CD4-positive, CD25-positive, alpha-beta regulatory T cell (primary cell): ENCODE measurements at regions not wholly inside any gene's neighbourhood (a gene's known extent, or its start where the extent isn't known, plus 50 kb on each side); places are given as distances from the start of the nearest gene placed in this dataset.

ENCODE experiments used
- ATAC-seq, 2 donors: fragments of 150-1000 bp; cut with Tn5 transposase; one replicate each; pipeline ENCODE4 v1.10.0; 2021; ENCODE audit warnings: low read depth in 2 of 2, moderate number of reproducible peaks in 2 of 2, moderate library complexity in 1 of 2
- DNase-seq, 3 donors: peaks; one replicate each; pipeline versions ENCODE4 v3.0.0 to v3.0.0-alpha.2; 2012 to 2022; ENCODE audit warnings: mixed read lengths in 1 of 3
- H3K27ac ChIP-seq: one replicate; pipeline ENCODE4 v1.7.0; 2013; ENCODE audit warnings: mild to moderate bottlenecking, low read length; ENCODE audit not compliant: insufficient read depth, poor library complexity, severe bottlenecking
- H3K27me3 ChIP-seq: one replicate; pipeline ENCODE4 v1.7.0; 2013; ENCODE audit warnings: low read length; ENCODE audit not compliant: control insufficient read depth, insufficient read depth
- H3K36me3 ChIP-seq: one replicate; pipeline ENCODE4 v1.7.0; 2013; ENCODE audit warnings: mild to moderate bottlenecking, low read length, moderate library complexity; ENCODE audit not compliant: control insufficient read depth, insufficient read depth
- H3K4me1 ChIP-seq: 2 replicates; pipeline ENCODE4 v1.7.0; 2013; ENCODE audit warnings: mild to moderate bottlenecking, low read length; ENCODE audit not compliant: insufficient read depth, control insufficient read depth, poor library complexity, severe bottlenecking
- H3K4me3 ChIP-seq: one replicate; pipeline ENCODE4 v1.7.0; 2013; ENCODE audit warnings: low read depth, mild to moderate bottlenecking, low read length, moderate library complexity
- H3K9me3 ChIP-seq, 2 experiments: 1 replicate in 1 of 2; 2 replicates in 1 of 2; pipeline ENCODE4 v1.7.0; 2013; ENCODE audit warnings: low read length in 2 of 2, mild to moderate bottlenecking in 1 of 2, moderate library complexity in 1 of 2; ENCODE audit not compliant: control insufficient read depth in 2 of 2
- H3K27ac Mint-ChIP-seq, 3 donors: one replicate each; pipeline ENCODE4 v1.8.0; 2020 to 2022; ENCODE audit warnings: mild to moderate bottlenecking in 3 of 3, mixed read lengths in 3 of 3, moderate library complexity in 2 of 3
- H3K27me3 Mint-ChIP-seq: one replicate; pipeline ENCODE4 v1.8.0; 2022; ENCODE audit warnings: mild to moderate bottlenecking, mixed read lengths
- H3K36me3 Mint-ChIP-seq: one replicate; pipeline ENCODE4 v1.8.0; 2020; ENCODE audit warnings: mixed read lengths
- H3K4me1 Mint-ChIP-seq, 4 donors: one replicate each; pipeline ENCODE4 v1.8.0; 2020 to 2022; ENCODE audit warnings: mixed read lengths in 4 of 4, mild to moderate bottlenecking in 1 of 4
- H3K4me3 Mint-ChIP-seq, 4 donors: one replicate each; pipeline ENCODE4 v1.8.0; 2020 to 2022; ENCODE audit warnings: mild to moderate bottlenecking in 4 of 4, mixed read lengths in 4 of 4, moderate library complexity in 3 of 4
- H3K9me3 Mint-ChIP-seq, 7 donors: one replicate each; pipeline ENCODE4 v1.8.0; 2020 to 2022; ENCODE audit warnings: mixed read lengths in 7 of 7, mild to moderate bottlenecking in 3 of 7, moderate library complexity in 2 of 7

DNA sequence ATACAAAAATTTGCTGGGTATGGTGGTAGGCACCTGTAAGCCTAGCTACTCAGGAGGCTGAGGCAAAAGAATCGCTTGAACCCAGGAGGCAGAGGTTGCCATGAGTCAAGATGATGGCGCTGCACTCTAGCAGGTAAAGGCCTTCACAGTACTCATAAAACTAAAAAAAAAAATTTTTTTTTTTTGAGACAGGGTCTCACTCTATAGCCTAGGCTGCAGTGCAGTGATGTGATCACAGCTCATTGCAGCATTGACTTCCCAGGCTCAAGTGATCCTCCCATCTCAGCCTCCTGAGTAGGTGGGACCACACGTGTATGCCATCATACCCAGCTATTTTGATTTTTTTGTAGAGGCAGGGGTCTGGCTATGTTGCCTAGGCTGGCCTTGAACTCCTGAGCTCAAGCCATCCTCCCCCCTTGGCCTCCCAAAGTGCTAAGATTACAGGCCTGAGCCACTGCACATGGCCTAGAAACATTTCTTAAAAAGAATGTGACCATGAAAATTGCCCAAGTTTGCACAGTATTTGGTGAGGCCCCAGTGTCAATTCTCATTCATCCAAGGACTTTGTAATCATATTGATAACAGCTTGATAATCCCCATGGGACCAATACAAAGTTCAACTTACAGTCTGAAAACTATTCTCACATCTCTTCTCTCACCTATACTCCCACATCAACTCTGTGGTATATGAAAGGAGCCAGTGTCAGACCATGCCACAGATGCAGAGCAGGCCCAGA is 64.2 kb upstream of the MYCN start:
- Histone ChIP-seq H3K27ac (no peak overlapping the region), H3K9me3 (no peaks in the 10 kb centered on the region), H3K4me3 (no peak overlapping the region), H3K27me3 (no peaks in the 10 kb centered on the region), H3K36me3 (no peaks in the 10 kb centered on the region), H3K4me1 (no peaks in the 10 kb centered on the region)
- no peak for DNase-seq
- H3K4me1 Mint-ChIP-seq: no peaks in the 10 kb centered on the region
- no peak for ATAC-seq
- peaks cover 5% of the 10 kb centered on the region for H3K27me3 Mint-ChIP-seq
- no peak overlapping the region for H3K4me3 Mint-ChIP-seq
- no peak overlapping the region for H3K27ac Mint-ChIP-seq
- peaks cover 0 to 10% (median 5%) of the 10 kb centered on the region in 7 donors for H3K9me3 Mint-ChIP-seq
- H3K36me3 Mint-ChIP-seq: no peaks in the 10 kb centered on the region

GRCh38 chr2:15880226-15881119 is 59.9 kb upstream of the MYCN start:
- DNase-seq (no peak), ATAC-seq (no peak)
- Mint-ChIP-seq H3K4me3 (no peak overlapping the region), H3K27ac (no peak overlapping the region), H3K27me3 (peaks cover 7% of the 10 kb centered on the region), H3K9me3 (peaks cover 0 to 7% (median 0%) of the 10 kb centered on the region in 7 donors), H3K36me3 (no peaks in the 10 kb centered on the region), H3K4me1 (no peaks in the 10 kb centered on the region)
- H3K4me1 ChIP-seq: no peaks in the 10 kb centered on the region
- no peaks in the 10 kb centered on the region for H3K9me3 ChIP-seq
- H3K36me3 ChIP-seq: no peaks in the 10 kb centered on the region
- H3K27ac ChIP-seq: no peak overlapping the region
- H3K4me3 ChIP-seq: no peak overlapping the region
- no peaks in the 10 kb centered on the region for H3K27me3 ChIP-seq

DNA sequence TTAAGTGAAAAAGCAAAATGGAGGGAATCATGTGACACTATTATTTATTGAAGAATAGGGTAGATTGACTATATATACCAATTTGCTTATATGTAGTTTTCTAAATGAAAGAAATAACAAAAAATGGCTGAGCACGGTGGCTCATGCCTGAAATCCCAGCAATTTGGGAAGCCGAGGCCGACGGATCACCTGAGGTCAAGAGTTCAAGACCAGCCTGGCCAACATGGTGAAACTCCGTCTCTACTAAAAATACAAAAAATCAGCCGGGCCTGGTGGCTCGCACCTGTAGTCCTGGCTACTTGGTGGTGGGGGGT is 59.3 kb upstream of the MYCN start:
- DNase-seq (no peak), ATAC-seq (no peak)
- H3K36me3 ChIP-seq: no peaks in the 10 kb centered on the region
- Mint-ChIP-seq H3K4me1 (no peaks in the 10 kb centered on the region), H3K27me3 (peaks cover 7% of the 10 kb centered on the region), H3K27ac (no peak overlapping the region), H3K4me3 (no peak overlapping the region), H3K36me3 (no peaks in the 10 kb centered on the region), H3K9me3 (peaks cover 0 to 7% (median 0%) of the 10 kb centered on the region in 7 donors)
- no peaks in the 10 kb centered on the region for H3K27me3 ChIP-seq
- no peaks in the 10 kb centered on the region for H3K9me3 ChIP-seq
- no peak overlapping the region for H3K27ac ChIP-seq
- no peak overlapping the region for H3K4me3 ChIP-seq
- H3K4me1 ChIP-seq: no peaks in the 10 kb centered on the region

DNA sequence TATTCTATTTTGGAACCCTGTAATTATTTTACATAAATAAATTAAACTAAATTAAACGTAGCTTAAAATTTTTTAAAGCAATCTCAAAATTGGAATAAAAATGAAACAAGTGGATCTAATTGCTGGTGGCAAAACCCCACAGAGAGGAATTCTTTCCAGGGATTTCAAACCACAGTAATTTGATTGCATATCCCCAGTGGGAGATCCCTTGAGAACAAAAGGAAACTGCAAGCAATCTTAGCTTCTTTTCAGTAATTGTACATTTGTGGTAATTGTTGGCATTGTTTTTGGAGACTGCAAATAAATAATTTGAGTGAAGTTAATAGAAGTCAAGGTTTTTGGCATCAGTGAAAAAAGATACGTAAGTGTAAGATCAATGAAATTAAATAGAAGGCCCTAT is 58.7 kb upstream of the MYCN start:
- Histone ChIP-seq H3K9me3 (no peaks in the 10 kb centered on the region), H3K27ac (no peak overlapping the region), H3K4me1 (no peaks in the 10 kb centered on the region), H3K36me3 (no peaks in the 10 kb centered on the region), H3K27me3 (no peaks in the 10 kb centered on the region), H3K4me3 (no peak overlapping the region)
- Mint-ChIP-seq H3K27me3 (peaks cover 7% of the 10 kb centered on the region), H3K27ac (no peak overlapping the region), H3K36me3 (no peaks in the 10 kb centered on the region), H3K9me3 (peaks cover 0 to 4% (median 0%) of the 10 kb centered on the region in 7 donors), H3K4me1 (no peaks in the 10 kb centered on the region), H3K4me3 (no peak overlapping the region)
- ATAC-seq: no peak
- no peak for DNase-seq

- no peaks in the 10 kb centered on the region for H3K4me1 Mint-ChIP-seq
- Histone ChIP-seq H3K36me3 (no peaks in the 10 kb centered on the region), H3K9me3 (no peaks in the 10 kb centered on the region), H3K27me3 (no peaks in the 10 kb centered on the region), H3K4me1 (no peaks in the 10 kb centered on the region), H3K4me3 (no peak overlapping the region), H3K27ac (no peak overlapping the region)
- H3K27me3 Mint-ChIP-seq: peaks cover 7% of the 10 kb centered on the region
- ATAC-seq: no peak
- no peak overlapping the region for H3K27ac Mint-ChIP-seq
- no peak overlapping the region for H3K4me3 Mint-ChIP-seq
- peaks cover 0 to 2% (median 0%) of the 10 kb centered on the region in 7 donors for H3K9me3 Mint-ChIP-seq
- H3K36me3 Mint-ChIP-seq: no peaks in the 10 kb centered on the region
- DNase-seq: no peak
Observed at GRCh38 chr2:15882761-15883497, 57.4 kb upstream of the MYCN start.

- DNase-seq: no peak
- no peaks in the 10 kb centered on the region for H3K27me3 ChIP-seq
Observed at GRCh38 chr2:15883684-15884083, 56.7 kb upstream of the MYCN start.

GRCh38 chr2:15884790-15885189 is 55.6 kb upstream of the MYCN start:
- peak overlapping the region in 1 of 3 donors; percentile 78 for H3K27ac Mint-ChIP-seq
- H3K4me1 ChIP-seq: no peaks in the 10 kb centered on the region
- no peaks in the 10 kb centered on the region for H3K36me3 ChIP-seq
- peaks cover 7% of the 10 kb centered on the region for H3K27me3 Mint-ChIP-seq
- no peaks in the 10 kb centered on the region for H3K9me3 ChIP-seq
- DNase-seq (no peak), ATAC-seq (no peak)
- H3K4me3 Mint-ChIP-seq: no peak overlapping the region
- H3K4me1 Mint-ChIP-seq: no peaks in the 10 kb centered on the region
- H3K9me3 Mint-ChIP-seq: no peaks in the 10 kb centered on the region
- no peaks in the 10 kb centered on the region for H3K27me3 ChIP-seq
- H3K27ac ChIP-seq: no peak overlapping the region
- H3K36me3 Mint-ChIP-seq: no peaks in the 10 kb centered on the region
- H3K4me3 ChIP-seq: no peak overlapping the region

More at GRCh38 chr2:15883684-15884083, 56.7 kb upstream of the MYCN start:
- Mint-ChIP-seq H3K4me1 (no peaks in the 10 kb centered on the region), H3K27ac (no peak overlapping the region), H3K36me3 (no peaks in the 10 kb centered on the region), H3K9me3 (no peaks in the 10 kb centered on the region), H3K4me3 (no peak overlapping the region), H3K27me3 (peaks cover 7% of the 10 kb centered on the region)
- no peak for ATAC-seq
- Histone ChIP-seq H3K4me3 (no peak overlapping the region), H3K27ac (no peak overlapping the region), H3K4me1 (no peaks in the 10 kb centered on the region), H3K9me3 (no peaks in the 10 kb centered on the region), H3K36me3 (no peaks in the 10 kb centered on the region)
